ENCODE measurements at regions not wholly inside any gene's neighbourhood (a gene's known extent, or its start where the extent isn't known, plus 50 kb on each side); places are given as distances from the start of the nearest gene placed in this dataset.

- H3K9me3 ChIP-seq (ENCODE audit: low read length): no peaks in the 10 kb centered on the region
- no peak overlapping the region for H3K27ac ChIP-seq (ENCODE audit: low read length)
- no peak for DNase-seq
- no peaks in the 10 kb centered on the region for H3K4me1 ChIP-seq (ENCODE audit: low read length)
- no peaks in the 10 kb centered on the region for H4K20me1 ChIP-seq (ENCODE audit: insufficient read depth, low read depth, low read length)
- no peaks in the 10 kb centered on the region for H3K79me2 ChIP-seq (ENCODE audit: low read length)
- no peak overlapping the region for H3K9ac ChIP-seq (ENCODE audit: low read length)
- no peak overlapping the region for H3K4me2 ChIP-seq (ENCODE audit: low read depth, low read length, poor library complexity, severe bottlenecking)
- no peaks in the 10 kb centered on the region for H3K27me3 ChIP-seq (ENCODE audit: low read length)
- H3K9me2 ChIP-seq (replicated peaks; ENCODE audit: insufficient read depth, low read length): no peaks in the 10 kb centered on the region
- H2AFZ ChIP-seq (ENCODE audit: low read length): no peak overlapping the region
- no peak overlapping the region for H3K4me3 ChIP-seq (ENCODE audit: low read length)
- no peaks in the 10 kb centered on the region for H3K36me3 ChIP-seq (ENCODE audit: insufficient read depth, low read length)
Observed at GRCh38 chr12:78418919-78419318, 445.7 kb upstream of the SYT1 start.

- no peak overlapping the region for H2AFZ ChIP-seq (ENCODE audit: low read length)
- no peaks in the 10 kb centered on the region for H3K27me3 ChIP-seq (ENCODE audit: low read length)
- H3K4me2 ChIP-seq (ENCODE audit: low read depth, low read length, poor library complexity, severe bottlenecking): no peak overlapping the region
- no peaks in the 10 kb centered on the region for H3K9me3 ChIP-seq (ENCODE audit: low read length)
- no peak overlapping the region for H3K27ac ChIP-seq (ENCODE audit: low read length)
- DNase-seq: no peak
- no peaks in the 10 kb centered on the region for H3K79me2 ChIP-seq (ENCODE audit: low read length)
- no peaks in the 10 kb centered on the region for H3K36me3 ChIP-seq (ENCODE audit: insufficient read depth, low read length)
- H4K20me1 ChIP-seq (ENCODE audit: insufficient read depth, low read depth, low read length): no peaks in the 10 kb centered on the region
- H3K9me2 ChIP-seq (replicated peaks; ENCODE audit: insufficient read depth, low read length): no peaks in the 10 kb centered on the region
- no peak overlapping the region for H3K9ac ChIP-seq (ENCODE audit: low read length)
- H3K4me3 ChIP-seq (ENCODE audit: low read length): no peak overlapping the region
- no peaks in the 10 kb centered on the region for H3K4me1 ChIP-seq (ENCODE audit: low read length)
Observed at GRCh38 chr12:78419513-78419912, 445.1 kb upstream of the SYT1 start.

GRCh38 chr12:78420991-78421390, 443.6 kb upstream of the SYT1 start:
- Histone ChIP-seq H4K20me1 (ENCODE audit: insufficient read depth, low read depth, low read length) (no peaks in the 10 kb centered on the region), H3K9me3 (ENCODE audit: low read length) (no peaks in the 10 kb centered on the region), H3K4me1 (ENCODE audit: low read length) (no peaks in the 10 kb centered on the region), H3K4me3 (ENCODE audit: low read length) (no peak overlapping the region), H3K4me2 (ENCODE audit: low read depth, low read length, poor library complexity, severe bottlenecking) (no peak overlapping the region), H3K79me2 (ENCODE audit: low read length) (no peaks in the 10 kb centered on the region), H2AFZ (ENCODE audit: low read length) (no peak overlapping the region), H3K9ac (ENCODE audit: low read length) (no peak overlapping the region), H3K27ac (ENCODE audit: low read length) (no peak overlapping the region), H3K36me3 (ENCODE audit: insufficient read depth, low read length) (no peaks in the 10 kb centered on the region), H3K27me3 (ENCODE audit: low read length) (no peaks in the 10 kb centered on the region), H3K9me2 (replicated peaks; ENCODE audit: insufficient read depth, low read length) (0 out of 2 replicates have a peak, but pooled peaks cover 2% of the 10 kb centered on the region)
- no peak for DNase-seq

- Histone ChIP-seq H3K4me3 (ENCODE audit: low read length) (no peak overlapping the region), H3K27ac (ENCODE audit: low read length) (no peak overlapping the region), H3K4me2 (ENCODE audit: low read depth, low read length, poor library complexity, severe bottlenecking) (no peak overlapping the region), H2AFZ (ENCODE audit: low read length) (no peak overlapping the region), H3K9me2 (replicated peaks; ENCODE audit: insufficient read depth, low read length) (no peaks in the 10 kb centered on the region), H3K9me3 (ENCODE audit: low read length) (peaks cover 3% of the 10 kb centered on the region; the same call in 1 of the 2 replicates), H3K36me3 (ENCODE audit: insufficient read depth, low read length) (no peaks in the 10 kb centered on the region), H4K20me1 (ENCODE audit: insufficient read depth, low read depth, low read length) (no peaks in the 10 kb centered on the region), H3K27me3 (ENCODE audit: low read length) (no peaks in the 10 kb centered on the region), H3K79me2 (ENCODE audit: low read length) (no peaks in the 10 kb centered on the region), H3K4me1 (ENCODE audit: low read length) (no peaks in the 10 kb centered on the region), H3K9ac (ENCODE audit: low read length) (no peak overlapping the region)
- DNase-seq: no peak
Observed at GRCh38 chr12:78430551-78430950, 434.0 kb upstream of the SYT1 start.

GRCh38 chr12:78431931-78432330, 432.6 kb upstream of the SYT1 start:
- DNase-seq: no peak
- Histone ChIP-seq H2AFZ (ENCODE audit: low read length) (no peak overlapping the region), H3K79me2 (ENCODE audit: low read length) (no peaks in the 10 kb centered on the region), H3K4me2 (ENCODE audit: low read depth, low read length, poor library complexity, severe bottlenecking) (no peak overlapping the region), H3K4me1 (ENCODE audit: low read length) (no peaks in the 10 kb centered on the region), H3K9me3 (ENCODE audit: low read length) (peaks cover 3% of the 10 kb centered on the region), H3K9me2 (replicated peaks; ENCODE audit: insufficient read depth, low read length) (no peaks in the 10 kb centered on the region), H3K27ac (ENCODE audit: low read length) (no peak overlapping the region), H3K36me3 (ENCODE audit: insufficient read depth, low read length) (no peaks in the 10 kb centered on the region), H3K4me3 (ENCODE audit: low read length) (no peak overlapping the region), H3K27me3 (ENCODE audit: low read length) (no peaks in the 10 kb centered on the region), H3K9ac (ENCODE audit: low read length) (no peak overlapping the region), H4K20me1 (ENCODE audit: insufficient read depth, low read depth, low read length) (no peaks in the 10 kb centered on the region)

GRCh38 chr12:78439666-78440065, 424.9 kb upstream of the SYT1 start:
- H3K9ac ChIP-seq (ENCODE audit: low read length): no peak overlapping the region

GRCh38 chr12:78441737-78442453, 422.7 kb upstream of the SYT1 start:
- Histone ChIP-seq H3K4me2 (ENCODE audit: low read depth, low read length, poor library complexity, severe bottlenecking) (no peak overlapping the region), H3K4me3 (ENCODE audit: low read length) (no peak overlapping the region), H3K79me2 (ENCODE audit: low read length) (no peaks in the 10 kb centered on the region), H3K27ac (ENCODE audit: low read length) (no peak overlapping the region), H4K20me1 (ENCODE audit: insufficient read depth, low read depth, low read length) (no peaks in the 10 kb centered on the region), H3K36me3 (ENCODE audit: insufficient read depth, low read length) (no peaks in the 10 kb centered on the region), H2AFZ (ENCODE audit: low read length) (no peak overlapping the region), H3K4me1 (ENCODE audit: low read length) (no peaks in the 10 kb centered on the region), H3K27me3 (ENCODE audit: low read length) (no peaks in the 10 kb centered on the region), H3K9me3 (ENCODE audit: low read length) (peaks cover 11% of the 10 kb centered on the region), H3K9ac (ENCODE audit: low read length) (no peak overlapping the region), H3K9me2 (replicated peaks; ENCODE audit: insufficient read depth, low read length) (no peaks in the 10 kb centered on the region)
- DNase-seq: no peak

More at GRCh38 chr12:78439666-78440065, 424.9 kb upstream of the SYT1 start:
- Histone ChIP-seq H3K4me2 (ENCODE audit: low read depth, low read length, poor library complexity, severe bottlenecking) (no peak overlapping the region), H3K27me3 (ENCODE audit: low read length) (no peaks in the 10 kb centered on the region), H3K79me2 (ENCODE audit: low read length) (no peaks in the 10 kb centered on the region), H3K4me3 (ENCODE audit: low read length) (no peak overlapping the region), H3K4me1 (ENCODE audit: low read length) (no peaks in the 10 kb centered on the region), H2AFZ (ENCODE audit: low read length) (no peak overlapping the region), H4K20me1 (ENCODE audit: insufficient read depth, low read depth, low read length) (no peaks in the 10 kb centered on the region), H3K9me3 (ENCODE audit: low read length) (peaks cover 11% of the 10 kb centered on the region), H3K9me2 (replicated peaks; ENCODE audit: insufficient read depth, low read length) (no peaks in the 10 kb centered on the region), H3K36me3 (ENCODE audit: insufficient read depth, low read length) (no peaks in the 10 kb centered on the region), H3K27ac (ENCODE audit: low read length) (no peak overlapping the region)
- no peak for DNase-seq

GRCh38 chr12:78442454-78442801, 422.1 kb upstream of the SYT1 start:
- no peaks in the 10 kb centered on the region for H3K4me1 ChIP-seq (ENCODE audit: low read length)
- H3K36me3 ChIP-seq (ENCODE audit: insufficient read depth, low read length): no peaks in the 10 kb centered on the region
- H3K9ac ChIP-seq (ENCODE audit: low read length): no peak overlapping the region
- H3K4me3 ChIP-seq (ENCODE audit: low read length): no peak overlapping the region
- H3K9me3 ChIP-seq (ENCODE audit: low read length): peaks cover 11% of the 10 kb centered on the region
- H4K20me1 ChIP-seq (ENCODE audit: insufficient read depth, low read depth, low read length): no peaks in the 10 kb centered on the region
- no peak overlapping the region for H2AFZ ChIP-seq (ENCODE audit: low read length)
- no peak overlapping the region for H3K27ac ChIP-seq (ENCODE audit: low read length)
- H3K9me2 ChIP-seq (replicated peaks; ENCODE audit: insufficient read depth, low read length): no peaks in the 10 kb centered on the region
- no peak for DNase-seq
- no peak overlapping the region for H3K4me2 ChIP-seq (ENCODE audit: low read depth, low read length, poor library complexity, severe bottlenecking)
- no peaks in the 10 kb centered on the region for H3K27me3 ChIP-seq (ENCODE audit: low read length)
- H3K79me2 ChIP-seq (ENCODE audit: low read length): no peaks in the 10 kb centered on the region

Measured in Karpas-422 (cell line).